H9 (cell line): ENCODE measurements at regions not wholly inside any gene's neighbourhood (a gene's known extent, or its start where the extent isn't known, plus 50 kb on each side); places are given as distances from the start of the nearest gene placed in this dataset.

Experiments used
- DNase-seq: peaks from one replicate; pipeline ENCODE4 v3.0.0-alpha.2; 2017
- H2AFZ ChIP-seq: one replicate; pipeline ENCODE4 v1.6.1; 2013; ENCODE audit warnings: mild to moderate bottlenecking, low read length, control low read depth, moderate library complexity
- H2AK5ac ChIP-seq: 2 replicates; pipeline ENCODE4 v1.6.1; 2013; ENCODE audit warnings: low read length, control low read depth, mixed read lengths; ENCODE audit not compliant: insufficient read length
- H2BK120ac ChIP-seq: one replicate; pipeline ENCODE4 v1.6.1; 2013; ENCODE audit warnings: low read depth, mild to moderate bottlenecking, low read length, control low read depth, inconsistent platforms; ENCODE audit not compliant: poor library complexity, severe bottlenecking
- H2BK12ac ChIP-seq: 2 replicates; pipeline ENCODE4 v1.6.1; 2013; ENCODE audit warnings: low read length, control low read depth, mixed read lengths, low read depth; ENCODE audit not compliant: insufficient read length
- H2BK15ac ChIP-seq: 2 replicates; pipeline ENCODE4 v1.6.1; 2013; ENCODE audit warnings: low read depth, low read length, control low read depth
- H2BK20ac ChIP-seq: one replicate; pipeline ENCODE4 v1.6.1; 2013; ENCODE audit warnings: low read depth, mild to moderate bottlenecking, low read length, control low read depth, inconsistent platforms; ENCODE audit not compliant: poor library complexity, severe bottlenecking
- H2BK5ac ChIP-seq: 2 replicates; pipeline ENCODE4 v1.6.1; 2013; ENCODE audit warnings: low read length, control low read depth, mixed read lengths; ENCODE audit not compliant: insufficient read length
- H3K14ac ChIP-seq: 2 replicates; pipeline ENCODE4 v1.6.1; 2013; ENCODE audit warnings: low read length, control low read depth; ENCODE audit not compliant: insufficient read depth
- H3K18ac ChIP-seq: 2 replicates; pipeline ENCODE4 v1.6.1; 2013; ENCODE audit warnings: low read depth, mild to moderate bottlenecking, mixed read lengths, low read length, control low read depth; ENCODE audit not compliant: insufficient read length
- H3K23ac ChIP-seq: 2 replicates; pipeline ENCODE4 v1.6.1; 2013; ENCODE audit warnings: low read length, control low read depth, mixed read lengths, low read depth; ENCODE audit not compliant: insufficient read length
- H3K23me2 ChIP-seq: 2 replicates; pipeline ENCODE4 v1.6.1; 2013; ENCODE audit warnings: low read depth, mild to moderate bottlenecking, mixed read lengths, low read length, control low read depth; ENCODE audit not compliant: insufficient read length, poor library complexity, severe bottlenecking
- H3K27ac ChIP-seq: 2 replicates; pipeline ENCODE4 v1.5.1; 2013; ENCODE audit warnings: low read length, control low read depth, mixed read lengths, low read depth; ENCODE audit not compliant: insufficient read length
- H3K27me3 ChIP-seq: 2 replicates; pipeline ENCODE4 v1.6.1; 2013; ENCODE audit warnings: low read length, control low read depth, inconsistent platforms; ENCODE audit not compliant: insufficient read depth
- H3K4ac ChIP-seq: 2 replicates; pipeline ENCODE4 v1.6.1; 2013; ENCODE audit warnings: low read depth, mild to moderate bottlenecking, control low read depth, inconsistent platforms, low read length, moderate library complexity
- H3K4me1 ChIP-seq: 2 replicates; pipeline ENCODE4 v1.6.1; 2013; ENCODE audit warnings: low read length, control low read depth, inconsistent platforms; ENCODE audit not compliant: insufficient read depth
- H3K4me2 ChIP-seq: 2 replicates; pipeline ENCODE4 v1.6.1; 2013; ENCODE audit warnings: low read length, control low read depth, mixed read lengths; ENCODE audit not compliant: insufficient read length, insufficient read depth
- H3K56ac ChIP-seq: 2 replicates; pipeline ENCODE4 v1.6.1; 2013; ENCODE audit warnings: low read depth, mild to moderate bottlenecking, mixed read lengths, low read length, control low read depth; ENCODE audit not compliant: insufficient read length
- H3K79me1 ChIP-seq: 2 replicates; pipeline ENCODE4 v1.6.1; 2013; ENCODE audit warnings: low read depth, mild to moderate bottlenecking, moderate library complexity, low read length, control low read depth, inconsistent platforms; ENCODE audit not compliant: insufficient read depth, poor library complexity, severe bottlenecking
- H3K79me2 ChIP-seq: 2 replicates; pipeline ENCODE4 v1.6.1; 2013; ENCODE audit warnings: low read length, control low read depth, inconsistent platforms; ENCODE audit not compliant: insufficient read depth
- H3K9ac ChIP-seq: 2 replicates; pipeline ENCODE4 v1.6.1; 2013; ENCODE audit warnings: low read length, control low read depth, mixed read lengths; ENCODE audit not compliant: insufficient read length; ENCODE audit errors: extremely low read depth
- H3K9me3 ChIP-seq: one replicate; pipeline ENCODE4 v1.6.1; 2013; ENCODE audit warnings: low read depth, low read length, inconsistent platforms; ENCODE audit not compliant: control insufficient read depth
- H3T11ph ChIP-seq: one replicate; pipeline ENCODE4 v1.6.1; 2013; ENCODE audit warnings: mild to moderate bottlenecking, low read length, control low read depth, inconsistent platforms
- H4K20me1 ChIP-seq: one replicate; pipeline ENCODE4 v1.6.1; 2013; ENCODE audit not compliant: control insufficient read depth, insufficient read length, insufficient read depth
- H4K5ac ChIP-seq: 2 replicates; pipeline ENCODE4 v1.6.1; 2013; ENCODE audit warnings: low read depth, mild to moderate bottlenecking, mixed read lengths, low read length, control low read depth; ENCODE audit not compliant: insufficient read length
- H4K8ac ChIP-seq: replicated peaks from 2 replicates; pipeline ENCODE4 v1.6.1; 2013; ENCODE audit warnings: low read length, control low read depth, mixed read lengths, low read depth; ENCODE audit not compliant: insufficient read length
- H4K91ac ChIP-seq: 2 replicates; pipeline ENCODE4 v1.6.1; 2013; ENCODE audit warnings: low read depth, mild to moderate bottlenecking, moderate library complexity, mixed read lengths, low read length, control low read depth; ENCODE audit not compliant: insufficient read length
- H3K27ac Mint-ChIP-seq, 3 experiments: 2 replicates in 2 of 3; 3 replicates in 1 of 3; pipeline ENCODE4 v1.8.0; 2020 to 2021; ENCODE audit warnings: mixed read lengths in 3 of 3, mild to moderate bottlenecking in 1 of 3, moderate library complexity in 1 of 3
- H3K27me3 Mint-ChIP-seq: 2 replicates; pipeline ENCODE4 v1.8.0; 2021; ENCODE audit warnings: low read depth, mild to moderate bottlenecking, moderate library complexity, mixed read lengths
- H3K36me3 Mint-ChIP-seq, 3 experiments: 2 replicates in 2 of 3; 3 replicates in 1 of 3; pipeline ENCODE4 v1.8.0; 2020 to 2021; ENCODE audit warnings: low read depth in 3 of 3, mixed read lengths in 3 of 3; ENCODE audit not compliant: insufficient read depth in 1 of 3
- H3K4me1 Mint-ChIP-seq, 2 experiments: 2 replicates each; pipeline ENCODE4 v1.8.0; 2020; ENCODE audit warnings: mixed read lengths in 2 of 2
- H3K4me3 Mint-ChIP-seq, 2 experiments: 2 replicates in 1 of 2; 3 replicates in 1 of 2; pipeline ENCODE4 v1.8.0; 2020 to 2021; ENCODE audit warnings: mild to moderate bottlenecking in 2 of 2, mixed read lengths in 2 of 2, moderate library complexity in 1 of 2
- H3K9me3 Mint-ChIP-seq, 2 experiments: 2 replicates in 1 of 2; 3 replicates in 1 of 2; pipeline ENCODE4 v1.8.0; 2020; ENCODE audit warnings: mild to moderate bottlenecking in 2 of 2, mixed read lengths in 2 of 2, moderate library complexity in 1 of 2
- CTCF ChIP-seq: fragments of 200-600 bp; sonication (generic); conservative IDR thresholded peaks from 3 replicates; pipeline ENCODE4 v1.8.0; 2021; ENCODE audit warnings: antibody characterized with exemption, mild to moderate bottlenecking
- WGBS: extraction: QIAGEN DNeasy Blood & Tissue Kit; methylation state at CpG from one replicate; pipeline ENCODE4 v1.1.7; 2013; ENCODE audit warnings: missing lambda C conversion rate, low lambda C conversion rate, mixed read lengths; ENCODE audit not compliant: insufficient read length; ENCODE audit errors: extremely low coverage; 5-methylcytosine and 5-hydroxymethylcytosine counted together

- no peaks in the 10 kb centered on the region; the same call in 1 of the 2 replicates for H3K27me3 Mint-ChIP-seq
- no peak for DNase-seq
- no peaks in the 10 kb centered on the region for H3K27me3 ChIP-seq
- no peak overlapping the region for H3K56ac ChIP-seq
- H3K23me2 ChIP-seq: no peaks in the 10 kb centered on the region
- no peaks in the 10 kb centered on the region for H3K36me3 Mint-ChIP-seq
- H2AK5ac ChIP-seq: no peak overlapping the region
- no peaks in the 10 kb centered on the region for H3K79me1 ChIP-seq
- H3T11ph ChIP-seq: no peak overlapping the region
- no peaks in the 10 kb centered on the region for H4K20me1 ChIP-seq
- H4K5ac ChIP-seq: no peak overlapping the region
- H3K4me3 Mint-ChIP-seq: no peak overlapping the region
- H2BK15ac ChIP-seq: no peak overlapping the region
- no peak overlapping the region for H3K23ac ChIP-seq
- H2BK12ac ChIP-seq: no peak overlapping the region
- H4K91ac ChIP-seq: no peak overlapping the region
- no peaks in the 10 kb centered on the region for H3K9me3 ChIP-seq
- no peak overlapping the region for H2BK120ac ChIP-seq
- H2BK5ac ChIP-seq: no peak overlapping the region
- H3K27ac Mint-ChIP-seq: peak overlapping the region in 1 of 3 experiments; percentile 87; a peak in 1 of 7 replicates
- no peaks in the 10 kb centered on the region for H3K79me2 ChIP-seq
- H3K9me3 Mint-ChIP-seq: no peaks in the 10 kb centered on the region
- no peak overlapping the region for H2BK20ac ChIP-seq
- H2AFZ ChIP-seq: no peak overlapping the region
- H3K4me2 ChIP-seq: no peak overlapping the region
- no peak overlapping the region for H3K18ac ChIP-seq
- no peak overlapping the region for H3K27ac ChIP-seq
- H3K9ac ChIP-seq: no peak overlapping the region
- WGBS: no CpG with 5 or more reads among the region's 8 CpGs
- H3K4me1 Mint-ChIP-seq: peaks cover 9 to 21% of the 10 kb centered on the region in 2 experiments
- TF ChIP-seq CTCF: no peak
- no peaks in the 10 kb centered on the region for H3K4me1 ChIP-seq
- no peak overlapping the region; the same call in 1 of the 2 replicates for H3K14ac ChIP-seq
- no peak overlapping the region for H3K4ac ChIP-seq
- H4K8ac ChIP-seq: no peak overlapping the region
Observed at GRCh38 chr20:19936466-19937200, 80.5 kb upstream of the NAA20 start.
